WTC11 (cell line): ENCODE measurements at regions not wholly inside any gene's neighbourhood (a gene's known extent, or its start where the extent isn't known, plus 50 kb on each side); places are given as distances from the start of the nearest gene placed in this dataset.

ENCODE experiments used
- ATAC-seq: fragments of 200-7000 bp; cut with Tn5 transposase; 2 replicates; pipeline ENCODE4 v1.10.0; 2021; ENCODE audit warnings: mild to moderate bottlenecking, moderate library complexity
- CTCF ChIA-PET: fragments of 300-600 bp; sonication (Branson Sonifier 250); formaldehyde crosslinking; loops from one replicate; lab custom pipeline; 2021; ENCODE audit warnings: antibody characterized with exemption; lab: Charles Lee
- POLR2A ChIA-PET: fragments of 350-600 bp; sonication (Branson Sonifier 250); formaldehyde crosslinking; loops from one replicate; lab custom pipeline; 2021; ENCODE audit warnings: antibody characterized with exemption; lab: Charles Lee
- DNase-seq: peaks from one replicate; pipeline ENCODE4 v3.0.0; 2021; ENCODE audit warnings: low spot score
- H3K27ac Mint-ChIP-seq: 2 replicates; pipeline ENCODE4 v1.8.0; 2021; ENCODE audit warnings: mixed read lengths
- H3K27me3 Mint-ChIP-seq: 2 replicates; pipeline ENCODE4 v1.8.0; 2021; ENCODE audit warnings: low read depth, mild to moderate bottlenecking, moderate library complexity, mixed read lengths
- H3K36me3 Mint-ChIP-seq: 2 replicates; pipeline ENCODE4 v1.8.0; 2021; ENCODE audit warnings: mixed read lengths
- H3K4me1 Mint-ChIP-seq: 2 replicates; pipeline ENCODE4 v1.8.0; 2022; ENCODE audit warnings: mixed read lengths
- H3K4me3 Mint-ChIP-seq: 2 replicates; pipeline ENCODE4 v1.8.0; 2021; ENCODE audit warnings: mild to moderate bottlenecking, moderate library complexity, mixed read lengths
- H3K9me3 Mint-ChIP-seq: 2 replicates; pipeline ENCODE4 v1.8.0; 2021; ENCODE audit warnings: mixed read lengths
- ETV6 ChIP-seq: sonication (generic); formaldehyde crosslinking; IDR thresholded peaks from 2 replicates; pipeline ENCODE4 v1.8.1; 2022; ENCODE audit warnings: mild to moderate bottlenecking, missing genetic modification reagents
- GRHL2 ChIP-seq: fragments of 250-450 bp; sonication (Bioruptor Pico); IDR thresholded peaks from 2 replicates; pipeline ENCODE4 v1.8.0; 2022; ENCODE audit warnings: mild to moderate bottlenecking, moderate library complexity; ENCODE audit not compliant: insufficient replicate concordance, severe bottlenecking
- KAT7 ChIP-seq: sonication (generic); formaldehyde crosslinking; IDR thresholded peaks from 2 replicates; pipeline ENCODE4 v1.8.1; 2023; ENCODE audit warnings: missing genetic modification reagents, mild to moderate bottlenecking, borderline replicate concordance
- MYBL2 ChIP-seq: sonication (generic); formaldehyde crosslinking; IDR thresholded peaks from 2 replicates; pipeline ENCODE4 v1.8.1; 2023; ENCODE audit warnings: mild to moderate bottlenecking, moderate library complexity, missing genetic modification reagents
- PRDM15 ChIP-seq: sonication (generic); formaldehyde crosslinking; IDR thresholded peaks from 2 replicates; pipeline ENCODE4 v1.8.0; 2022; ENCODE audit warnings: missing genetic modification reagents
- SMAD3 ChIP-seq: sonication (generic); formaldehyde crosslinking; IDR thresholded peaks from 2 replicates; pipeline ENCODE4 v1.8.0; 2022; ENCODE audit warnings: missing genetic modification reagents, mild to moderate bottlenecking, borderline replicate concordance
- ZBTB21 ChIP-seq: sonication (generic); formaldehyde crosslinking; IDR thresholded peaks from 2 replicates; pipeline ENCODE4 v1.8.1; 2023; ENCODE audit warnings: mild to moderate bottlenecking, missing genetic modification reagents, borderline replicate concordance
- ZBTB43 ChIP-seq: sonication (generic); formaldehyde crosslinking; IDR thresholded peaks from 2 replicates; pipeline ENCODE4 v1.8.1; 2023; ENCODE audit warnings: mild to moderate bottlenecking, missing genetic modification reagents
- TF ChIP-seq, protein P1 (sequence below): fragments of 250-450 bp; sonication (Bioruptor Pico); IDR thresholded peaks from 2 replicates; pipeline ENCODE4 v1.8.0; 2021; ENCODE audit warnings: mild to moderate bottlenecking
- TF ChIP-seq, protein P2 (sequence below): sonication (generic); formaldehyde crosslinking; conservative IDR thresholded peaks from 2 replicates; pipeline ENCODE4 v1.8.1; 2023; ENCODE audit warnings: mild to moderate bottlenecking, low read depth, missing genetic modification reagents, moderate library complexity
- TF ChIP-seq, protein P3 (sequence below): fragments of 250-450 bp; sonication (Bioruptor Pico); IDR thresholded peaks from 2 replicates; pipeline ENCODE4 v1.9.0; 2021; ENCODE audit warnings: mild to moderate bottlenecking

GRCh38 chr20:17885076-17885475 lies 83.5 kb downstream of the SNX5 start (continued):
- no peak for TF ChIP-seq PRDM15 (CRISPR knock-in tag)
- no peak for TF ChIP-seq ZBTB43 (CRISPR knock-in tag)

- no peaks in the 10 kb centered on the region; the same call in 1 of the 2 replicates for H3K27me3 Mint-ChIP-seq
- ChIA-PET CTCF (interaction anchor here (0.6 to 2.9 kb wide), 17 partner anchors 9 to 230 kb away, joined by 3 to 22 read pairs (median 4); partner anchors contain the start of gene RRBP1), POLR2A (interaction anchor here (0.5 kb wide), 1 partner anchor 125 kb away, joined by 3 read pairs; no protein-coding TSS in a partner anchor)
- ATAC-seq (no peak), DNase-seq (no peak)
- H3K4me1 Mint-ChIP-seq: peaks cover 19% of the 10 kb centered on the region
- TF ChIP-seq MYBL2: no peak
- TF ChIP-seq, protein P1, sequence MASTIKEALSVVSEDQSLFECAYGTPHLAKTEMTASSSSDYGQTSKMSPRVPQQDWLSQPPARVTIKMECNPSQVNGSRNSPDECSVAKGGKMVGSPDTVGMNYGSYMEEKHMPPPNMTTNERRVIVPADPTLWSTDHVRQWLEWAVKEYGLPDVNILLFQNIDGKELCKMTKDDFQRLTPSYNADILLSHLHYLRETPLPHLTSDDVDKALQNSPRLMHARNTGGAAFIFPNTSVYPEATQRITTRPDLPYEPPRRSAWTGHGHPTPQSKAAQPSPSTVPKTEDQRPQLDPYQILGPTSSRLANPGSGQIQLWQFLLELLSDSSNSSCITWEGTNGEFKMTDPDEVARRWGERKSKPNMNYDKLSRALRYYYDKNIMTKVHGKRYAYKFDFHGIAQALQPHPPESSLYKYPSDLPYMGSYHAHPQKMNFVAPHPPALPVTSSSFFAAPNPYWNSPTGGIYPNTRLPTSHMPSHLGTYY (CRISPR knock-in tag): no peak
- TF ChIP-seq, protein P2, sequence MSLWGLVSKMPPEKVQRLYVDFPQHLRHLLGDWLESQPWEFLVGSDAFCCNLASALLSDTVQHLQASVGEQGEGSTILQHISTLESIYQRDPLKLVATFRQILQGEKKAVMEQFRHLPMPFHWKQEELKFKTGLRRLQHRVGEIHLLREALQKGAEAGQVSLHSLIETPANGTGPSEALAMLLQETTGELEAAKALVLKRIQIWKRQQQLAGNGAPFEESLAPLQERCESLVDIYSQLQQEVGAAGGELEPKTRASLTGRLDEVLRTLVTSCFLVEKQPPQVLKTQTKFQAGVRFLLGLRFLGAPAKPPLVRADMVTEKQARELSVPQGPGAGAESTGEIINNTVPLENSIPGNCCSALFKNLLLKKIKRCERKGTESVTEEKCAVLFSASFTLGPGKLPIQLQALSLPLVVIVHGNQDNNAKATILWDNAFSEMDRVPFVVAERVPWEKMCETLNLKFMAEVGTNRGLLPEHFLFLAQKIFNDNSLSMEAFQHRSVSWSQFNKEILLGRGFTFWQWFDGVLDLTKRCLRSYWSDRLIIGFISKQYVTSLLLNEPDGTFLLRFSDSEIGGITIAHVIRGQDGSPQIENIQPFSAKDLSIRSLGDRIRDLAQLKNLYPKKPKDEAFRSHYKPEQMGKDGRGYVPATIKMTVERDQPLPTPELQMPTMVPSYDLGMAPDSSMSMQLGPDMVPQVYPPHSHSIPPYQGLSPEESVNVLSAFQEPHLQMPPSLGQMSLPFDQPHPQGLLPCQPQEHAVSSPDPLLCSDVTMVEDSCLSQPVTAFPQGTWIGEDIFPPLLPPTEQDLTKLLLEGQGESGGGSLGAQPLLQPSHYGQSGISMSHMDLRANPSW: no peak
- TF ChIP-seq SMAD3 (CRISPR knock-in tag): no peak
- TF ChIP-seq ETV6: no peak
- no peak for TF ChIP-seq GRHL2 (CRISPR knock-in tag)
- no peak for TF ChIP-seq PRDM15 (CRISPR knock-in tag)
- TF ChIP-seq, protein P3, sequence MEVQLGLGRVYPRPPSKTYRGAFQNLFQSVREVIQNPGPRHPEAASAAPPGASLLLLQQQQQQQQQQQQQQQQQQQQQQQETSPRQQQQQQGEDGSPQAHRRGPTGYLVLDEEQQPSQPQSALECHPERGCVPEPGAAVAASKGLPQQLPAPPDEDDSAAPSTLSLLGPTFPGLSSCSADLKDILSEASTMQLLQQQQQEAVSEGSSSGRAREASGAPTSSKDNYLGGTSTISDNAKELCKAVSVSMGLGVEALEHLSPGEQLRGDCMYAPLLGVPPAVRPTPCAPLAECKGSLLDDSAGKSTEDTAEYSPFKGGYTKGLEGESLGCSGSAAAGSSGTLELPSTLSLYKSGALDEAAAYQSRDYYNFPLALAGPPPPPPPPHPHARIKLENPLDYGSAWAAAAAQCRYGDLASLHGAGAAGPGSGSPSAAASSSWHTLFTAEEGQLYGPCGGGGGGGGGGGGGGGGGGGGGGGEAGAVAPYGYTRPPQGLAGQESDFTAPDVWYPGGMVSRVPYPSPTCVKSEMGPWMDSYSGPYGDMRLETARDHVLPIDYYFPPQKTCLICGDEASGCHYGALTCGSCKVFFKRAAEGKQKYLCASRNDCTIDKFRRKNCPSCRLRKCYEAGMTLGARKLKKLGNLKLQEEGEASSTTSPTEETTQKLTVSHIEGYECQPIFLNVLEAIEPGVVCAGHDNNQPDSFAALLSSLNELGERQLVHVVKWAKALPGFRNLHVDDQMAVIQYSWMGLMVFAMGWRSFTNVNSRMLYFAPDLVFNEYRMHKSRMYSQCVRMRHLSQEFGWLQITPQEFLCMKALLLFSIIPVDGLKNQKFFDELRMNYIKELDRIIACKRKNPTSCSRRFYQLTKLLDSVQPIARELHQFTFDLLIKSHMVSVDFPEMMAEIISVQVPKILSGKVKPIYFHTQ (CRISPR knock-in tag): no peak
- TF ChIP-seq ZBTB21: no peak
- TF ChIP-seq KAT7 (CRISPR knock-in tag): no peak
- no peak overlapping the region for H3K27ac Mint-ChIP-seq
- H3K36me3 Mint-ChIP-seq: peaks cover 14% of the 10 kb centered on the region
- H3K4me3 Mint-ChIP-seq: no peak overlapping the region
- H3K9me3 Mint-ChIP-seq: peaks cover 16% of the 10 kb centered on the region
Measured at GRCh38 chr20:17884307-17885003, 84.1 kb downstream of the SNX5 start.
